ENCODE measurements at regions not wholly inside any gene's neighbourhood (a gene's known extent, or its start where the extent isn't known, plus 50 kb on each side); places are given as distances from the start of the nearest gene placed in this dataset.
"Not testable (repeated sequence)": the region's sequence is repeated elsewhere in the genome, so short reads cannot be mapped to it uniquely, and the experiment has no call there.

DNA sequence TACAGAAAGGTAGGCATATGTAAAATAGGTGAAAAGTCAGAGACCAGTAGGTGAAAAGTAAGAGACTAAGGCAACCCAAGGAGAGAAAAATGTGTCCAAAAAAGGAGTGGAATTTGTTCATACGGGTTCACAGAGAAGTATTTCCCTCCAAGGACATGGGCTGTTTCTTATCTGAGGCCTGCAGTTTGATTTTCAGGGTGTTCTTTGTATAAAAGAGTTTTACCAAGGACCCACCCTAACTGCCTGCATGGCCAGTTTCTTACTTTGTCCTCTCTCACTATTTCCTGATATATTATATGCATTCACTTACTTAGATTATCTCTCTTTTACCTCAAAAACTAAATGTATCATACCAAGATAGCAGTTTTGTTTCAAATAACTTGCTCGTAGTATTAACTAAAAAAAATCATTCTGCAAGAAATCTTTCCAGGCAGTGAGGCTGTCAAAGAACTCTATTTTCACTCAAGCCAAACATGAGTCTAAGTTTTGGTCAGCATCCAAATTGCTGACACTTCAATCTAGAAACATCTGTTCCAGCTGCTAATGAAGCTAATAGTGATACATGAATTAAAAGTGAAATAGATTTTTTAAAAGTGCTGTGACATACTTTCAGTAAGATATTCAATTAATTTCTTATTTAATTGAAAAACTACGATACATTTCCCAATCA, 141.4 kb upstream of the SGCG start:
- no peak for ATAC-seq
- Histone ChIP-seq H3K4me3 (no peak overlapping the region), H3K4me1 (no peaks in the 10 kb centered on the region), H3K27me3 (no peaks in the 10 kb centered on the region), H3K9me3 (no peaks in the 10 kb centered on the region), H3K27ac (no peak overlapping the region), H3K36me3 (no peaks in the 10 kb centered on the region)
- TF ChIP-seq CTCF (IDR thresholded peaks at IDR 0.05) (no peak), EP300 (IDR thresholded peaks at IDR 0.05) (no peak), POLR2A (IDR thresholded peaks at IDR 0.05) (no peak)
- WGBS, 2 donors (ENCODE audit: low coverage in 1 of 2): 35 to 38% methylated on average over 3 of the region's 3 CpGs

- Histone ChIP-seq H3K9me3 (no peaks in the 10 kb centered on the region), H3K4me1 (no peaks in the 10 kb centered on the region), H3K27me3 (no peaks in the 10 kb centered on the region), H3K36me3 (no peaks in the 10 kb centered on the region), H3K27ac (no peak overlapping the region), H3K4me3 (no peak overlapping the region)
- no peak for ATAC-seq
- no peak for TF ChIP-seq POLR2A (IDR thresholded peaks at IDR 0.05)
- TF ChIP-seq EP300 (IDR thresholded peaks at IDR 0.05): no peak
- no peak for TF ChIP-seq CTCF (IDR thresholded peaks at IDR 0.05)
- no peak for TF ChIP-seq POLR2AphosphoS5 (IDR thresholded peaks at IDR 0.05)
- WGBS, 2 donors (ENCODE audit: low coverage in 1 of 2): 89 to 95% methylated on average over 2 of the region's 2 CpGs
These were observed 138.6 kb upstream of the SGCG start for GRCh38 chr13:23042181-23042580.

GRCh38 chr13:23044906-23045305, 135.9 kb upstream of the SGCG start:
- Histone ChIP-seq H3K36me3 (no peaks in the 10 kb centered on the region), H3K9me3 (no peaks in the 10 kb centered on the region), H3K4me1 (no peaks in the 10 kb centered on the region), H3K27me3 (no peaks in the 10 kb centered on the region), H3K27ac (no peak overlapping the region), H3K4me3 (no peak overlapping the region)
- TF ChIP-seq CTCF (IDR thresholded peaks at IDR 0.05) (no peak), POLR2AphosphoS5 (IDR thresholded peaks at IDR 0.05) (no peak), POLR2A (IDR thresholded peaks at IDR 0.05) (no peak), EP300 (IDR thresholded peaks at IDR 0.05) (no peak)
- 80% methylated on average over 1 of the region's 1 CpG; no CpG with 5 or more reads in 1 of the 2 donors for WGBS, 2 donors (ENCODE audit: low coverage in 1 of 2)
- ATAC-seq: no peak

DNA sequence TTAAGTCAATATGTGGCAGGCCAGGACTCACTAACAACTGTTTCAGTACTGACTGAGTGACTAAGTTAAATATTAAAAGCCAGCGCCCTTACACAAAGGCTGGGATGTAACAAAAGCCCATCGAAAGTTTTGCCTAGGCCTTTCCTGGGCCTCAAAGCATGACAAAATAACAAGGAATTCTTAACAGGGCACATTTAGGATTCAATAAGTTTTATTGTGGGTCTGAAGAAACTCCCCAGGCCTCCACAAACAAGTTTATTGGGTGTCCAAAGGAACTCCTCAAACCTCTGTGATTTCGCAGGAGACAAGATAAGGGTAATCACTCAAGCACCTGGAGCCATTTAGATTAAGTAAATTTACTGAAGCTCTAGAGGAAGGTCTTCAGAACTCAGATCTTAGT, 130.7 kb upstream of the SGCG start:
- H3K36me3 ChIP-seq: no peaks in the 10 kb centered on the region
- WGBS, 2 donors (ENCODE audit: low coverage in 1 of 2): 82 to 94% methylated on average over 3 of the region's 3 CpGs
- H3K9me3 ChIP-seq: no peaks in the 10 kb centered on the region
- TF ChIP-seq POLR2A (IDR thresholded peaks at IDR 0.05): no peak
- no peak for TF ChIP-seq POLR2AphosphoS5 (IDR thresholded peaks at IDR 0.05)
- no peak for TF ChIP-seq CTCF (IDR thresholded peaks at IDR 0.05)
- TF ChIP-seq EP300 (IDR thresholded peaks at IDR 0.05): no peak
- H3K27ac ChIP-seq: no peak overlapping the region
- no peak overlapping the region for H3K4me3 ChIP-seq
- ATAC-seq: no peak
- no peaks in the 10 kb centered on the region for H3K27me3 ChIP-seq
- no peaks in the 10 kb centered on the region for H3K4me1 ChIP-seq

DNA sequence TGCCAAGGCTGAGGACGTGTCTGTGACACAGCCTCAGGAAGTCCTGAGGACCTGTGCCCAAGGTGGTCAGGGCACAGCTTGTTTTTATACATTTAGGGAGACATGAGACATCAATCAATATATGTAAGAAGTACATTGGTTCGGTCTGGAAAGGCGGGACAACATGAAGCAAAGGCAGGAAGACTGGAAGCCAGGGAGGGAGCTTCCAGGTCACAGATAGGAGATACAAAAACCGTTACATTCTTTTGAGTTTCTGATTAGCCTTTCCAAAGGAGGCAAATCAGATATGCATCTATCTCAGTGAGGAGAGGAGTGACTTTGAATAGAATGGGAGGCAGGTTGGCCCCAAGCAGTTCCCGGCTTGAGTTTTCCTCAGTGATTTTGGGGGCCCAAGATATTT, 127.1 kb upstream of the SGCG start:
- not testable (repeated sequence) for H3K27me3 ChIP-seq, H3K27ac ChIP-seq, ATAC-seq, H3K4me3 ChIP-seq, H3K4me1 ChIP-seq, H3K36me3 ChIP-seq, H3K9me3 ChIP-seq
- WGBS, 2 donors (ENCODE audit: low coverage in 1 of 2): 75 to 87% methylated on average over 5 of the region's 5 CpGs

All from gastroesophageal sphincter (tissue), 4 donors.